Activated CD4-positive, alpha-beta T cell treated with anti-CD3 and anti-CD28 coated beads, Interleukin-2, amount 10 ng/mL, durations not matched to agents 24 days and 14 days (primary cell): ENCODE measurements at regions not wholly inside any gene's neighbourhood (a gene's known extent, or its start where the extent isn't known, plus 50 kb on each side); places are given as distances from the start of the nearest gene placed in this dataset.

Experiments used
- DNase-seq: peaks from one replicate; pipeline ENCODE4 v3.0.0; 2022
- H3K27ac Mint-ChIP-seq: one replicate; pipeline ENCODE4 v1.8.0; 2022; ENCODE audit warnings: mild to moderate bottlenecking, mixed read lengths
- H3K27me3 Mint-ChIP-seq: one replicate; pipeline ENCODE4 v1.8.0; 2022; ENCODE audit warnings: mixed read lengths
- H3K36me3 Mint-ChIP-seq: one replicate; pipeline ENCODE4 v1.8.0; 2022; ENCODE audit warnings: low read depth, mild to moderate bottlenecking, mixed read lengths
- H3K4me1 Mint-ChIP-seq: one replicate; pipeline ENCODE4 v1.8.0; 2021; ENCODE audit warnings: mixed read lengths
- H3K4me3 Mint-ChIP-seq: one replicate; pipeline ENCODE4 v1.8.0; 2022; ENCODE audit warnings: mild to moderate bottlenecking, moderate library complexity, mixed read lengths
- H3K9me3 Mint-ChIP-seq: one replicate; pipeline ENCODE4 v1.8.0; 2021; ENCODE audit warnings: mixed read lengths
- intact Hi-C: fragments of 100-400 bp; cut with micrococcal nuclease; formaldehyde crosslinking; loops from one replicate; pipeline ENCODE4 v1.15.1; 2023

DNA sequence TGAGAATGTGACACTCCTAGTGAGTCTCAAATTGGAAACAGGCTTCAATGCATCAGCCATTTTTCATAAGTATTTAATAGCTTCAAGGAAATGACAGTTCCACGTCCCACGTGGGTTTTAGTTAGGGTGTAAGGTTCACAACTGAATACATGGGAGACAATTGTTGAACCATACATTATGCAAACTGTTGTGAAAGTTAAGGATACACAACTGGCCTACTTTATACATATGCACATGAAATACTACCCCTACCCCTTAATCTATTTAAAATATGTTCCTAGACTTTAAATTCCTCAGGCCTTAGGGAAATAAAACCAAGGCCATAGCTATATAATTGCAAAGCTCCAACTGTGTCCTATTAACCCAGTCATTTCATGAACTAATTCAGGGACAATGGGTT is 436.1 kb downstream of the BTBD3 start:
- Mint-ChIP-seq H3K4me1 (no peaks in the 10 kb centered on the region), H3K4me3 (no peak overlapping the region), H3K27me3 (no peaks in the 10 kb centered on the region), H3K9me3 (no peaks in the 10 kb centered on the region), H3K27ac (no peak overlapping the region), H3K36me3 (no peaks in the 10 kb centered on the region)
- no peak for DNase-seq
- intact Hi-C loops, result no loop called here

- Mint-ChIP-seq H3K36me3 (no peaks in the 10 kb centered on the region), H3K4me3 (no peak overlapping the region), H3K27ac (no peak overlapping the region), H3K27me3 (no peaks in the 10 kb centered on the region), H3K4me1 (no peaks in the 10 kb centered on the region), H3K9me3 (no peaks in the 10 kb centered on the region)
- intact Hi-C loops, result no loop called here
- no peak for DNase-seq
These were observed 437.0 kb downstream of the BTBD3 start for GRCh38 chr20:12354725-12355124.

DNA sequence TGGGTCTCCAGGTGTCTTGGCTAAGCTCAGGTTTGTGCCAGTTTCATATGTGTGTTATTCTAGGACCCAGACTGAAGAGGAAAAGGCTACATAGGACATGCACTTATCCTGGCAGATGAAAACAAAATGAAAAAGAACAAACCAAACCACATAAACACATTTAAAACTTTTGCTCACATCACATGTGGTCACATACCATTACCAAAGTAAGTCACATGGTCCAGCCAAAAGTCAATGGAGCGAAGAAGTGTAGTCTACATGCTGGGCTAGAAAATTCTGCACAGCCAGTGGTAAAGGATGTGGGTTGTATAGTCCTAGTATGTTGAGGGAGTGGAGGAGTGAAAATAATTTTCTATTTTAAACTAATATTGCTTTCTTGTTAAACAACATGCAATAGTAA is 437.5 kb downstream of the BTBD3 start:
- no peak overlapping the region for H3K4me3 Mint-ChIP-seq
- no peak for DNase-seq
- H3K4me1 Mint-ChIP-seq, result no peaks in the 10 kb centered on the region
- H3K27ac Mint-ChIP-seq, result no peak overlapping the region
- intact Hi-C loops, result no loop called here
- H3K27me3 Mint-ChIP-seq, result no peaks in the 10 kb centered on the region
- H3K36me3 Mint-ChIP-seq, result no peaks in the 10 kb centered on the region
- H3K9me3 Mint-ChIP-seq, result no peaks in the 10 kb centered on the region

DNA sequence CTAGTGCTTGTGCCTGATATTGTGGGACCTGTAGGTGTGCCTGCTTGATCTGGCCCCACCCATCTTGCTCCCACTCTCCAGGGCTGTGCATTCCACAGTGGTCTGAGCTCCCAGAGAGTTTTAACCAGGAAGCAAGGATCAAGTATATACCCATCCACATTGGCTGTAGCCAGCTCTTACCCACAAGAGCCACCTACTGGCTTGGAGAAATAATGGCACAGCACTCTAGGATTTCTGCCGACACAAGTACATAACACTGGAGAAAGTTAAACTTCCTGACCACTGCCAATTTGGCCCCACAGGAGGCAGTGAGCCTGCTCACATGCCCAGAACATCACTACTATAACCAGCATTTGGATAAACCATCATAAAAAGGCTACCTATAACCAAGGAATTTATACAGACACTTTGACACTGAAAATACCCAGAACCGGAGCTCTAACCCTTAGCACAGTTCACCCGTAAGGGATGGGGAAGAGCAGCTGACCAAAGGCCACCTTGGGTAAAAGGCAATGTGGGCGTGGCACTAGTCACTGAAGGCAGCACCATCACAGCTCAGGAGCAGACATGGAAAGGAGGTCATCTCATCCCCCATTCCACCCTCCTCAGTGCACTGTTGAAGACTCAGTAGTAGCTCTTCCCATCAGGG is 440.4 kb downstream of the BTBD3 start:
- intact Hi-C loops, result no loop called here
- Mint-ChIP-seq H3K27me3 (no peaks in the 10 kb centered on the region), H3K9me3 (peaks cover 6% of the 10 kb centered on the region), H3K36me3 (no peaks in the 10 kb centered on the region), H3K4me3 (no peak overlapping the region), H3K27ac (no peak overlapping the region), H3K4me1 (no peaks in the 10 kb centered on the region)
- DNase-seq, result no peak

DNA sequence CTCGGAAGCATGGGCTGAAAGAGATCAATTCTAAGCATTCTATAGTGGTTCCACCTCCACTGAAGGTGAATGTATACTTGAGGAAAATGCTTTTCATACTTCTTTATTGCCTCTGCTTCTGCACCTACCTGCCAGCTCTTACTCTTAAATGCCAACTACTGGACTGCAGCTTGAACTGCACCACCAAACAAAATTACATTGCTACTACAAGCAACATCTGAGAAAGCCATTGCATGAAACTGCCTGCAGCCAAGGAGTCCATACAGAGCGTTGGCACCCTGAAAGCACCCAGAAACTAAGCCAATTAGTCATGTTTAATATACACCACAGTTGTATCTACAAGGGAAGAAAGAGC is 440.9 kb downstream of the BTBD3 start:
- no peaks in the 10 kb centered on the region for H3K27me3 Mint-ChIP-seq
- intact Hi-C loops, result no loop called here
- no peak for DNase-seq
- no peak overlapping the region for H3K4me3 Mint-ChIP-seq
- no peaks in the 10 kb centered on the region for H3K4me1 Mint-ChIP-seq
- H3K9me3 Mint-ChIP-seq, result peaks cover 6% of the 10 kb centered on the region
- no peak overlapping the region for H3K27ac Mint-ChIP-seq
- no peaks in the 10 kb centered on the region for H3K36me3 Mint-ChIP-seq

DNA sequence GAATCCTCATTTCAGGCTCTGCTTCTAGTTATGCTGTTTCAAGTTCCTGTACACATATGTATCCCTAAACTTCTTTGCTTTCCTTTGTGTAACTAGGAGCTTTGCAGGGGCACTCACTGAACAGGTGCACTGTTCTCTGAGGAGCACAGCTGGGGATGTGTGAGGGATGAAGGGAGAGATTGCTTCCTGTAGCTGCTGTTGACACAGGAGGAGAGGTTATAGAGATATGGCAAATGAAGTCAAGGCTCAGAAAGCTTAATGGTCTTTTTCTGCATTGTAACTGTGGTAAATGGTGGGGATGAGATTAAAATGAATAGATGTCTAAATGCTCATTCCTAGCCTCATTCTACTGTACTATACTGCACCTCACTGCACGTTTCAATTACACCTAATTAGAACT is 454.3 kb downstream of the BTBD3 start:
- H3K27me3 Mint-ChIP-seq, result no peaks in the 10 kb centered on the region
- no peaks in the 10 kb centered on the region for H3K4me1 Mint-ChIP-seq
- H3K9me3 Mint-ChIP-seq, result no peaks in the 10 kb centered on the region
- no peak overlapping the region for H3K27ac Mint-ChIP-seq
- intact Hi-C loops, result no loop called here
- H3K4me3 Mint-ChIP-seq, result no peak overlapping the region
- DNase-seq, result no peak
- H3K36me3 Mint-ChIP-seq, result no peaks in the 10 kb centered on the region

DNA sequence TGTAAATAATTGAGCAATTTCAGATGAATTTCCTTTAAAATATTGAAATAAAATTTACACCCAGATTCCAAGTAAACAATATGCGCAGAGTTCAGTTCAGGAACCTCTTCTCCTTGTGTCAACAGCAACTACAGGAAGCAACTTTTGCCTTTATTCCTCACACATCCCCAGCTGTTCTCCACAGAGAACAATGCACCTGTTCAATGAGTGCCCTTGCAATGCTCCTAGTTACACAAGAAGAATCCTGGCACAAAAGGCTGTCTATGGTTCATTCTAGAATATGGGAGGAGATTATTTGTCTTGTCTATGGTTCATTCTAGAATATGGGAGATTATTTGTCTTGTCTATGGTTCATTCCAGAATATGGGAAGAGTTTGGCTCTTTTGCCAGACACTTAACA is 454.9 kb downstream of the BTBD3 start:
- intact Hi-C loops, result no loop called here
- Mint-ChIP-seq H3K27me3 (no peaks in the 10 kb centered on the region), H3K4me1 (no peaks in the 10 kb centered on the region), H3K36me3 (no peaks in the 10 kb centered on the region), H3K27ac (no peak overlapping the region), H3K9me3 (no peaks in the 10 kb centered on the region), H3K4me3 (no peak overlapping the region)
- no peak for DNase-seq

DNA sequence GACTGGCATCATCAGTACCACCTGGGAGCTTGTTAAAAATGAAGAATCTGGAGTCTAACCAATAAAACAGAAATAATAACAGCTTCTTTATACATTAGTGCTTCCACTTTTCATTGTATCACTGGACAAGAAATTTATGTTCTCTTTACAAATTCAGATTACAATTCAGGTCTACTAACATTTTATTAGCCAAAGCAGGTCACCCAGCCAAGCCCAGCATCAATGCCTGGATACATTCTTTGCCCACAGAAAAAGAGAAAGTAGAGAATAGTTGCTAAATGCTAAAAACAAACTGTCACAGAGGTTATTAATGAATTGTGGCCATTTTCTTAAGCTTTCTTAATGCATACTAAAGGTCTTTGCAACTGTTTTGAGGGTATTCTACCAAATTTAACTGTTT is 458.3 kb downstream of the BTBD3 start:
- no peaks in the 10 kb centered on the region for H3K9me3 Mint-ChIP-seq
- no peaks in the 10 kb centered on the region for H3K27me3 Mint-ChIP-seq
- H3K27ac Mint-ChIP-seq, result no peak overlapping the region
- no peaks in the 10 kb centered on the region for H3K36me3 Mint-ChIP-seq
- intact Hi-C loops, result no loop called here
- no peak overlapping the region for H3K4me3 Mint-ChIP-seq
- DNase-seq, result no peak
- H3K4me1 Mint-ChIP-seq, result no peaks in the 10 kb centered on the region

DNA sequence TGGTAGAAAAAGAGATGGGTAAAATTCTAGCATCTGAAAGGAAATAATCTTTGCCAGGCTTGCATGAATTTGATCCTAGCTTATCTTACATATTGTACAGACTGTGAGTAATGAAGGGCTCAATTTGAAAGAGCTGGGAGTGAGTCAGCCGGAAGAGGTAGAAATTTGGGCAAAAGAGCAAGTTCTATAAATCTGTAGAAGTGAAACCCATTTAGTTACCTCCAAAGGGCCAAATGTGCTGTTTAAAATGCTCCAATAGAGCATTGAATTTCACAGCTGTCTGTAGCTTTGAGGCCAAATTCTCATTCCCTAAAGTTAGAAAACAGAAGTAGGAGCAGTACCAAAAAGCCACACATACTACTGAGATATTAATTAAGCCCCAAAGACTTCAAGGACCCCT is 466.1 kb downstream of the BTBD3 start:
- no peaks in the 10 kb centered on the region for H3K27me3 Mint-ChIP-seq
- intact Hi-C loops, result no loop called here

GRCh38 chr20:12386821-12387220 is 469.1 kb downstream of the BTBD3 start:
- intact Hi-C loops, result no loop called here
- no peaks in the 10 kb centered on the region for H3K9me3 Mint-ChIP-seq

More for the DNA sequence above, 466.1 kb downstream of the BTBD3 start:
- Mint-ChIP-seq H3K4me3 (no peak overlapping the region), H3K36me3 (no peaks in the 10 kb centered on the region), H3K27ac (no peak overlapping the region), H3K9me3 (no peaks in the 10 kb centered on the region), H3K4me1 (no peaks in the 10 kb centered on the region)
- DNase-seq, result peak; percentile 8

GRCh38 chr20:12391099-12391498 is 473.4 kb downstream of the BTBD3 start:
- no peak overlapping the region for H3K27ac Mint-ChIP-seq
- no peaks in the 10 kb centered on the region for H3K27me3 Mint-ChIP-seq
- H3K36me3 Mint-ChIP-seq, result no peaks in the 10 kb centered on the region
- H3K4me3 Mint-ChIP-seq, result no peak overlapping the region
- no peaks in the 10 kb centered on the region for H3K4me1 Mint-ChIP-seq
- H3K9me3 Mint-ChIP-seq, result no peaks in the 10 kb centered on the region
- intact Hi-C loops, result no loop called here
- peak; percentile 8 for DNase-seq

More at GRCh38 chr20:12386821-12387220, 469.1 kb downstream of the BTBD3 start:
- Mint-ChIP-seq H3K27me3 (no peaks in the 10 kb centered on the region), H3K36me3 (no peaks in the 10 kb centered on the region), H3K4me3 (no peak overlapping the region), H3K4me1 (no peaks in the 10 kb centered on the region), H3K27ac (no peak overlapping the region)
- DNase-seq, result no peak

GRCh38 chr20:12394786-12395185 is 477.1 kb downstream of the BTBD3 start:
- no peak overlapping the region for H3K4me3 Mint-ChIP-seq

DNA sequence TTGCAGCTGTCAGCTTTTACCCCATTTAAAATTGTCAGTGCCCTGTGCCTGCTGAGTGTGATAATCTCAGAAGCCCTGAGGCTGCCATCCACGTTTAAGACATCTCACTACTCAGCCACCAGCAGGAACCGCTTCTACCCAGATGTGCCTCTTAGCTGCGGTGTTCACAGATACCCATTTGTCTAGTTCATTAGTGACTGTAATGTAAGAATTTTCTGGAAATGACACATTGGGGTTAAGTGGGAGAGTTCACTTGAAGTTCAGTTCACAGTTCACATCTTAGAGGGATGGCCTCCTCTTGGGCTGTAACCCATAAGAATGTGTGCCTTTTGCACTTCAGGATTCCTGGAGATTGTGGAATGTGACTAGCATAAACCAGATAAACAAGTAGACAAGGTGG is 477.7 kb downstream of the BTBD3 start:
- intact Hi-C loops, result no loop called here
- no peak for DNase-seq
- Mint-ChIP-seq H3K4me1 (no peaks in the 10 kb centered on the region), H3K27ac (no peak overlapping the region), H3K9me3 (peaks cover 4% of the 10 kb centered on the region), H3K36me3 (no peaks in the 10 kb centered on the region), H3K4me3 (no peak overlapping the region), H3K27me3 (no peaks in the 10 kb centered on the region)

More at GRCh38 chr20:12394786-12395185, 477.1 kb downstream of the BTBD3 start:
- Mint-ChIP-seq H3K27ac (no peak overlapping the region), H3K27me3 (no peaks in the 10 kb centered on the region), H3K9me3 (peaks cover 4% of the 10 kb centered on the region), H3K36me3 (no peaks in the 10 kb centered on the region), H3K4me1 (no peaks in the 10 kb centered on the region)
- no peak for DNase-seq
- intact Hi-C loops, result no loop called here

GRCh38 chr20:12395760-12396159 is 478.1 kb downstream of the BTBD3 start:
- Mint-ChIP-seq H3K9me3 (peaks cover 4% of the 10 kb centered on the region), H3K27me3 (no peaks in the 10 kb centered on the region), H3K4me1 (no peaks in the 10 kb centered on the region), H3K36me3 (no peaks in the 10 kb centered on the region), H3K4me3 (no peak overlapping the region), H3K27ac (no peak overlapping the region)
- DNase-seq, result no peak
- intact Hi-C loops, result no loop called here

DNA sequence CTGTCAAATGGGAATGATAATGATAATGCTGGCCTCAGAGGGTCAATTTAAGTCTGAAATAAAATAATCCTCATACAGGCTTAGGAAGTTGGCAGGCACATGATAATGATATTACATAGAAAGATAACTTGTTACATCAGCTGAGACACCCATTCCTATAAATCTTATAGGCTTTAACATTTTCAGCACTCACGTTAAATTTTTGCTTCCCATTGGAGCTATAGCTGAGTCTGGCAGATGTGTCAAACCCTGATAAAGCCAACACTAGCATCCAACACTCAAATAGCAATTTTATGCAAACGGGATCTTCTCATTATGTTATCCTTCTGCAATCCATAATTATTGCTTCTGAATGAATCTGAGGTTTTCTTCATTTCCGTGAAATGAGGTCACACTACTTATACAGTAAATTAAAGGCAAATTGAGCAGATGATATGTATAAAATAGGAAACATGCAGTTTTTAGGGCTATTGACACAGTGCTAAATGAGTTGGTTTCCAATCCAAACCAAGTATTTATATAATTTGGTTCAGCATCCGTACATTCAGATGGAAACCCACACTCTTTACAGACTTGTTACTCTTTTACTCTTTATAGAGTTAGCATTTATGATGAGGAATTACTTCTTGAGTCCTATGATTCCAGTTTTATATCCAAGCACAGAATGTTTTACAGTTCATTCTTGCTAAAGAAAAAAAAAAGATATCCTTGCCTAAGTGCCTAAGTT is 481.6 kb downstream of the BTBD3 start:
- no peak for DNase-seq
- peaks cover 10% of the 10 kb centered on the region for H3K9me3 Mint-ChIP-seq
- no peaks in the 10 kb centered on the region for H3K4me1 Mint-ChIP-seq
- H3K4me3 Mint-ChIP-seq, result no peak overlapping the region
- no peaks in the 10 kb centered on the region for H3K27me3 Mint-ChIP-seq
- no peak overlapping the region for H3K27ac Mint-ChIP-seq
- intact Hi-C loops, result no loop called here
- no peaks in the 10 kb centered on the region for H3K36me3 Mint-ChIP-seq
